Erythroblast (primary cell): ENCODE measurements at regions not wholly inside any gene's neighbourhood (a gene's known extent, or its start where the extent isn't known, plus 50 kb on each side); places are given as distances from the start of the nearest gene placed in this dataset.
"Not testable (repeated sequence)": the region's sequence is repeated elsewhere in the genome, so short reads cannot be mapped to it uniquely, and the experiment has no call there.

Experiments used
- DNase-seq, 2 experiments: peaks; one replicate each; lab custom pipeline; 2025; lab: John Stamatoyannopoulos, UW
- GATA1 ChIP-seq: IDR thresholded peaks from 2 replicates; pipeline ENCODE4 v1.6.1; 2011; ENCODE audit warnings: low read depth, mild to moderate bottlenecking, control low read depth, low read length, moderate library complexity
- POLR2A ChIP-seq: IDR thresholded peaks from 2 replicates; pipeline ENCODE4 v1.6.1; 2011; ENCODE audit warnings: mild to moderate bottlenecking, low read length

GRCh38 chr22:48071305-48071704 lies 1308.9 kb downstream of the TBC1D22A start:
- TF ChIP-seq POLR2A = no peak
- TF ChIP-seq GATA1 = no peak
- DNase-seq = no peak

DNA sequence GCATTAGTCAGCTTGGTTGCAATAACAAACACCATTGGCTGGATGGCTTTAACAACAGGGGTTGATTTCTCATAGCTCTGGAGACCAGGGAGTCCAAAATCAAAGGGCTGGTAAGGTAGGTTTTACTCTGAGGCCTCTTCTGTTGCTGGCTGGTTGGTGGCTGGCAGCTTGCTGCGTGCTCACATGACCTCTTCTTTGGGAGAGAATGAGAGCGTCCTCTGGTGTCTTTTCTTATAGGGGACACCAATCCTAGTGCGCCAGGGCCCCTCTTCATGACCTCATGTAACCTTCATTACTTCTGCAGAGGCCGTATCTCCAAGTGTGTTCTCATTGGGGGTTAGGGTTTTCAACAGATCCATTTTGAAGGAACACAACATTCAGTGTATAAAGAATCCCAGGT lies 1308.3 kb downstream of the TBC1D22A start:
- no peak for DNase-seq
- TF ChIP-seq POLR2A = no peak
- no peak for TF ChIP-seq GATA1

DNA sequence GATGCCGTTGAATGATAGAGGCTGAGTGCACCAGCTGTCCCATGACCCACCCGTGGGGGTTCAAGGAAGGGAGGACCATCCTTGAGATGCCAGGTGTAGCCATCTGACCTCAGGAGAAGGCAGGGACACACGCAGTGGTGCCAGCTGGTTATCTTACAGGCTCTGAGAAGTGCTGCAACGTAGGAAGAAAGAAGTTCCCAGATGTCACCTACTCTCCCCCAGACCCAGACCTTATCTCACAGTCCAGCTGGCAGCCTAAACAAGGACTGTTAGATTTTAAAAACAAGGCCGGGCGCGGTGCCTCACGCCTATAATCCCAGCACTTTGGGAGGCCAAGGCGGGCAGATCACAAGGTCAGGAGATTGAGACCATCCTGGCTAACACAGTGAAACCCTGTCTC lies 1307.6 kb downstream of the TBC1D22A start:
- TF ChIP-seq POLR2A = no peak
- no peak for TF ChIP-seq GATA1
- DNase-seq = no peak

DNA sequence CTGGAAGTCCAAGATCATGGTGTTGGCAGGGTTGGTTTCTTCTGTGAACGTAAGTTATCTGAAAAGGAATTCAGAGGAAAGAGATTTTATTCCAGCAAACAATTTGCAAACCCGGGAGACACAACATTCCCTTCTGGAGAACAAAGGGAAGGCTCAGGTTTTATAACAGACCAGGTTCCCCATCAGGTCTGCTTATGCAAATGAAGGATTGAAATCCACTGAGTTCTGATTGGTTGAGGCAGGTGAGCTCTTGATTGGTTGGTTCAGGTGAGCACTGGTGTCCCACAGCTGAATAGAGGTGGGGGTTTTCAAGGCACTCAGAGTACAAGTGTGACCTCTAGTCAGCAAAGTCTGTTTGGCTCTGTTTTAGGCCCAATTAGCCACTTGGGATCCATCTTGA lies 1306.8 kb downstream of the TBC1D22A start:
- DNase-seq = no peak
- TF ChIP-seq POLR2A = no peak

GRCh38 chr22:48068323-48068885 lies 1306.0 kb downstream of the TBC1D22A start:
- TF ChIP-seq GATA1 (no peak), POLR2A (no peak)
- no peak for DNase-seq

GRCh38 chr22:48065892-48066291 lies 1303.4 kb downstream of the TBC1D22A start:
- no peak for DNase-seq
- TF ChIP-seq POLR2A (no peak), GATA1 (no peak)

- no peak for TF ChIP-seq GATA1
- TF ChIP-seq POLR2A = no peak
- DNase-seq = no peak
Measured at GRCh38 chr22:48061726-48062125, 1299.3 kb downstream of the TBC1D22A start.

- no peak for DNase-seq
- TF ChIP-seq GATA1 = no peak
- TF ChIP-seq POLR2A = no peak
Measured at GRCh38 chr22:48060266-48060665, 1297.8 kb downstream of the TBC1D22A start.

DNA sequence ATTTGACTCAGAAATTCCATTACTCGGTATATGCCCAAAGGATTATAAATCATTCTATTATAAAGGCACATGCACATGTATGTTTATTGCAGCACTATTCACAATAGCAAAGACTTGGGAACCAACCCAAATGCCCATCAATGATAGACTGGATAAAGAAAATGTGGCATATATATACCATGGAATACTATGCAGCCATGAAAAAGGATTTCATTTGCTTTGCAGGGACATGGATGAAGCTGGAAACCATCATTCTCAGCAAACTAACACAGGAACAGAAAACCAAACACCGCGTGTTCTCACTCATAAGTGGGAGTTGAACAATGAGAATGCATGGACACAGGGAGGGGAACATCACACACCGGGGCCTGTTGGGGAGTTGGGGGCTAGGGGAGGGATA lies 1297.1 kb downstream of the TBC1D22A start:
- not testable (repeated sequence) for DNase-seq

DNA sequence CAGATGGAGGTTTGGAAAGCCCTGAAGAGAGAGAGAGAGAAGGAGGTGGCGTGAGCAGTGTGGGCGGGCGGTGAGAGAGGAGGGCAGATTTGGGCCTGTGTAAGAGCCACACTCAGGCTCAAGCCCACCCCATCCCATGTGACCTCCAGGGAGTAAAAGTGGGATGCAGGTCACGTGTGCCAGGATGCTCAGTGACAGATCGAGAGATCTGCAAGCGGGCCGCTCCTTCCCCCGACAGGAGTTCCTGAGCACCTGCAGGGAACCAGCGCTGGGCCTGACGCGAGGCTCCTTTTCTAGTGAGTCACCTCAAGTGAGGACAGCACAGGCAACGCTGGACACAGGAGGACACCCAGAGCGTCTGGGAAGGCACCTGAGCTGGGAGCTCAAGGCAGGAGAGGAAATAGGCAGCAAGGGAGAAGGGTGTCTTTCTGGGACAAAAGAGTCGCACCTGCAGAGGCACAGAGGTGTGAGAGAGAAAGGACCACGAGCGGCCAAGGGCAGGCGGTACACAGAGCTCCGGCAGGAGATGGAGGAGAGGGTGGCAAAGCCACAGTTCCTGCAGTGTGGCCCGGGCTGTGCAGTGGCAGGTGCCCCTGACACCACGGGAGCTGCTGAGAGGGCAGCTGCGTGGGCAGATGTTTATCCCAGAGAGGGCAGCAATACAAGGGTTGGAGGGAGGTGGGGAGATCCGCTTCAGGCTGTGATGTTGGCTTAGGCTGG lies 1294.8 kb downstream of the TBC1D22A start:
- no peak for TF ChIP-seq POLR2A
- no peak for TF ChIP-seq GATA1
- no peak for DNase-seq

DNA sequence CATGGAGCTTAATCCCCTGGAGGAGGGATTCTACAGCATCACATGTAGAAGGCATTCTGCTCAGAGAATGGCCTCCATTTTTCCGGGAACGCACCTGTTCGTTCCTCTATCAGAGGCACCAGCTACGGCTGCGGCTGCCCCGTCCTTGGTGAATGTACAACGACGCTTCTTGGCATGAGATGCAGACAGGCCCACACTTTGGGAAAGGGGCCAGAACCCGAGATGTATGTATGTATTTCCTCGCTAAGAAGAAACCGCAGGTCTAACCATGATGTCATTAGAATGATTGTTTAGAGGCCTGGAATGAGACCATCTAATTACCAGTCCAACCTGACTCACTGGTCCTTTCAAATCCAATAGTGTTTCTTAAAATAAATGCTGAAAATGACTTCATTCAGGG lies 1293.4 kb downstream of the TBC1D22A start:
- no peak for DNase-seq
- no peak for TF ChIP-seq POLR2A
- TF ChIP-seq GATA1 = no peak

DNA sequence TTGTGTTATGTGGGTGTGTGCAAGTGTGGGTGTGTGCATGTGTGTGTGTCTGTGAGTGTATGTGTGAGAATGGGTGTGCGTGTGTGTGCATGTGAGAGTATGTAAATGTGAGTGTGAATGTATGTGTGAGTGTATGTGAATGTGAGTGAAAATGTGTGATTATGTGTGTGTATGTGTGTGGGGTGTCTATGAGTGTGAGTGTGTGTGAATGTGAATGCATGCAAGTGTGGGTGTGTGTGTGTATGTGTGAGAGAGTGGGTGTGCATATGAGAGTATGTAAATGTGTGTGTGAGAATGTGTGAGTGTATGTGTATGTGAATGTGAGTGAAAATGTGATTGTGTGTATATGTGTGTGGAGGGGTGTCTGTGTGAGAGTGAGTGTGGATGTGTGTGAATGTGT lies 1292.7 kb downstream of the TBC1D22A start:
- DNase-seq = no peak
- no peak for TF ChIP-seq GATA1
- TF ChIP-seq POLR2A = no peak

DNA sequence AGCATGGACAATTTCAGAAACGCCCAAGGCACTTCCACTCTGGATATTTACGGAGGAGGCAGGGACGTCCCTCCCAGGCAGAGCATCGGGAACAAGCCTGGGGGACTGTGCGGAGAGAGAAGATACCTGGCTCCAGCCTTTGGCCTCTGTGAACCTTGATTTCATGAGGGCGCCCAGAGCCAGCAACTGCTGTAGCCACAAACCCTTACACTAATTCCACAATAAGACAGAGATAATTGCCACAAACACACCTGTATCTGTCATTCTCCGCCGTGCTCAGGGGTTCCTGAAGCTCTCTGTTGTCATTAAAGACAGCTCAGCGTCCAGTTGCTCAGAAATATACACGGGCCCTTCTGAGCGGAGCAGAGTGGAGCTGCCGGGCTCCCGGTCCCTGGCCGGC lies 1292.1 kb downstream of the TBC1D22A start:
- DNase-seq = no peak
- no peak for TF ChIP-seq POLR2A
- no peak for TF ChIP-seq GATA1

- no peak for DNase-seq
- no peak for TF ChIP-seq POLR2A
- TF ChIP-seq GATA1 = no peak
Measured at GRCh38 chr22:48053973-48054372, 1291.5 kb downstream of the TBC1D22A start.

- no peak for DNase-seq
- no peak for TF ChIP-seq GATA1
- no peak for TF ChIP-seq POLR2A
Measured at GRCh38 chr22:48053486-48053885, 1291.0 kb downstream of the TBC1D22A start.

DNA sequence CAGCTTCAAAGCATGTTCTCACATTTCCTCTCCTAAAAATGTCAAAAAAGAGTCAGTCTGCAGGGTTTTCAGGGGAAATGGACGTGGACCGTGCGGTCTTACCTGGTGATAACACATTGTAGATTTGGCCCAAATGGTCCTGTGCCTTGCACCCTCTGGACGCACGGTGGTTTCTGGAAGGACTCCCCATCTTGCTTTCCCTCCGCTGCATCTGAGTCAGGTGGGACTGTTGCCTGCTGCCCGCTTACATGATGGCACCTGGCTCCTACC lies 1290.1 kb downstream of the TBC1D22A start:
- TF ChIP-seq GATA1 = no peak
- no peak for TF ChIP-seq POLR2A

More for the DNA sequence above, 1290.1 kb downstream of the TBC1D22A start:
- DNase-seq = no peak
